Panc1 (cell line): ENCODE measurements at regions not wholly inside any gene's neighbourhood (a gene's known extent, or its start where the extent isn't known, plus 50 kb on each side); places are given as distances from the start of the nearest gene placed in this dataset.

Experiments used
- ATAC-seq: fragments of 200-7000 bp; cut with Tn5 transposase; 2 replicates; pipeline ENCODE4 v1.9.1; 2020; ENCODE audit warnings: mild to moderate bottlenecking, moderate library complexity
- BruUV-seq: library from RNA; stranded (reverse); fragments of 400-500 nt; replicated peaks from 2 replicates; lab custom pipeline; 2021; lab: Mats Ljungman, UMichigan
- CTCF ChIA-PET: fragments of 300-600 bp; sonication (Branson Sonifier 250); formaldehyde crosslinking; loops from one replicate; lab custom pipeline; 2022; ENCODE audit warnings: antibody characterized with exemption; lab: Charles Lee
- POLR2A ChIA-PET: fragments of 300-600 bp; sonication (Branson Sonifier 250); formaldehyde crosslinking; loops from one replicate; lab custom pipeline; 2022; ENCODE audit warnings: antibody characterized with exemption; lab: Charles Lee
- DNase-seq: peaks from one replicate; pipeline ENCODE4 v3.0.0-alpha.2; 2010; ENCODE audit warnings: low read depth, low spot score
- H3K27ac ChIP-seq: 2 replicates; pipeline ENCODE4 v1.5.1; 2011; ENCODE audit warnings: mild to moderate bottlenecking, low read length, inconsistent platforms
- H3K27me3 ChIP-seq: fragments of 200-500 bp; sonication (Bioruptor generic); 2 replicates; pipeline ENCODE4 v1.6.0; 2014; ENCODE audit warnings: low read length, inconsistent platforms; ENCODE audit not compliant: control insufficient read depth, insufficient read depth
- H3K36me3 ChIP-seq: fragments of 200-500 bp; sonication (Bioruptor generic); 2 replicates; pipeline ENCODE4 v1.5.1; 2014; ENCODE audit warnings: inconsistent platforms, mild to moderate bottlenecking, low read length, moderate library complexity; ENCODE audit not compliant: control insufficient read depth, insufficient read depth
- H3K4me1 ChIP-seq: 2 replicates; pipeline ENCODE4 v1.5.1; 2011; ENCODE audit warnings: inconsistent platforms, mild to moderate bottlenecking, low read length, moderate library complexity; ENCODE audit not compliant: control insufficient read depth, insufficient read depth
- H3K4me3 ChIP-seq, 2 experiments: 2 replicates each; pipeline ENCODE4 v1.5.1; 2011 to 2012; ENCODE audit warnings: low read depth in 2 of 2, low read length in 2 of 2, mild to moderate bottlenecking in 2 of 2, inconsistent platforms in 1 of 2, moderate library complexity in 1 of 2
- H3K9me3 ChIP-seq: fragments of 200-500 bp; sonication (Bioruptor generic); 2 replicates; pipeline ENCODE4 v1.5.1; 2014; ENCODE audit warnings: low read depth, mild to moderate bottlenecking, inconsistent platforms, low read length, moderate library complexity; ENCODE audit not compliant: control insufficient read depth, insufficient read depth
- POLR2AphosphoS5 ChIP-seq: IDR thresholded peaks from 2 replicates; pipeline ENCODE4 v1.6.1; 2012; ENCODE audit warnings: mild to moderate bottlenecking, low read depth, low read length, moderate library complexity
- SIN3A ChIP-seq: IDR thresholded peaks from 2 replicates; pipeline ENCODE4 v1.6.1; 2012; ENCODE audit warnings: low read depth, mild to moderate bottlenecking, low read length, moderate library complexity, borderline replicate concordance; ENCODE audit not compliant: insufficient read depth
- TCF7L2 ChIP-seq: IDR thresholded peaks from 2 replicates; pipeline ENCODE4 v1.6.1; 2011; ENCODE audit warnings: mild to moderate bottlenecking, low read depth, low read length, inconsistent platforms
- in situ Hi-C: cut with HindIII; loops from 2 replicates; pipeline ENCODE4 v1.10.0; 2016; ENCODE audit warnings: low sequenced_read_pairs, low pct_unique_long_range_greater_than_20kb
- intact Hi-C: fragments of 100-400 bp; cut with micrococcal nuclease; formaldehyde crosslinking; loops from one replicate; pipeline ENCODE4 v1.10.0; 2022; ENCODE audit not compliant: unreplicated experiment
- TF ChIP-seq, protein P1 (sequence below), 2 experiments: IDR thresholded peaks; 2 replicates each; pipeline ENCODE4 v1.6.1; 2011 to 2012; ENCODE audit warnings: low read depth in 2 of 2, control low read depth in 1 of 2, low read length in 1 of 2, mild to moderate bottlenecking in 1 of 2, moderate library complexity in 1 of 2; ENCODE audit not compliant: insufficient read depth in 1 of 2
- TF ChIP-seq, protein P2 (sequence below): fragments of 450-650 bp; IDR thresholded peaks from 2 replicates; pipeline ENCODE4 v1.5.1; 2017; ENCODE audit warnings: mild to moderate bottlenecking

DNA sequence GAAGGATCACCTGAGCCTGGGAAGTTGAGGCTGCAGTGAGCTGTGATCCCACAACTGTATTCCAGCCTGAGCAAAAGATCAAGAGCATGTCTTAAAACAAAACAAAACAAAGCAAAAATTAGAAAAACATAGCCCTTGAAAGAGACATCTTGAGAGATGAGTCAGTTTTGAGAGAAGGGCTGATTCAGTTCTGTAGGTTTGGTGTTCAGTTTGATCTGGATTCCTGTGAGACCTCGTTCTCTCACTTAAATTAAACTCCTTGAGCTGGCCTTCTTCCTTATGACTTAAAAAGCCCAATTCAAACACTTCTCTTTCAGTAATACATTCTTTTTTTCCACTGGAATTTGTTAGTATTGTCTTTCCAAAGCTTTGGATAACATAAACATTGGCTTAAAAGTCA lies 164.2 kb downstream of the NRIP1 start:
- DNase-seq (no peak), ATAC-seq (no peak)
- BruUV-seq: no TSS peak
- intact Hi-C loops (no loop called here), in situ Hi-C loops (no loop called here)
- no peaks in the 10 kb centered on the region for H3K4me1 ChIP-seq
- no peaks in the 10 kb centered on the region for H3K9me3 ChIP-seq
- H3K27me3 ChIP-seq: no peaks in the 10 kb centered on the region
- TF ChIP-seq SIN3A: no peak
- TF ChIP-seq TCF7L2: no peak
- TF ChIP-seq, protein P1, sequence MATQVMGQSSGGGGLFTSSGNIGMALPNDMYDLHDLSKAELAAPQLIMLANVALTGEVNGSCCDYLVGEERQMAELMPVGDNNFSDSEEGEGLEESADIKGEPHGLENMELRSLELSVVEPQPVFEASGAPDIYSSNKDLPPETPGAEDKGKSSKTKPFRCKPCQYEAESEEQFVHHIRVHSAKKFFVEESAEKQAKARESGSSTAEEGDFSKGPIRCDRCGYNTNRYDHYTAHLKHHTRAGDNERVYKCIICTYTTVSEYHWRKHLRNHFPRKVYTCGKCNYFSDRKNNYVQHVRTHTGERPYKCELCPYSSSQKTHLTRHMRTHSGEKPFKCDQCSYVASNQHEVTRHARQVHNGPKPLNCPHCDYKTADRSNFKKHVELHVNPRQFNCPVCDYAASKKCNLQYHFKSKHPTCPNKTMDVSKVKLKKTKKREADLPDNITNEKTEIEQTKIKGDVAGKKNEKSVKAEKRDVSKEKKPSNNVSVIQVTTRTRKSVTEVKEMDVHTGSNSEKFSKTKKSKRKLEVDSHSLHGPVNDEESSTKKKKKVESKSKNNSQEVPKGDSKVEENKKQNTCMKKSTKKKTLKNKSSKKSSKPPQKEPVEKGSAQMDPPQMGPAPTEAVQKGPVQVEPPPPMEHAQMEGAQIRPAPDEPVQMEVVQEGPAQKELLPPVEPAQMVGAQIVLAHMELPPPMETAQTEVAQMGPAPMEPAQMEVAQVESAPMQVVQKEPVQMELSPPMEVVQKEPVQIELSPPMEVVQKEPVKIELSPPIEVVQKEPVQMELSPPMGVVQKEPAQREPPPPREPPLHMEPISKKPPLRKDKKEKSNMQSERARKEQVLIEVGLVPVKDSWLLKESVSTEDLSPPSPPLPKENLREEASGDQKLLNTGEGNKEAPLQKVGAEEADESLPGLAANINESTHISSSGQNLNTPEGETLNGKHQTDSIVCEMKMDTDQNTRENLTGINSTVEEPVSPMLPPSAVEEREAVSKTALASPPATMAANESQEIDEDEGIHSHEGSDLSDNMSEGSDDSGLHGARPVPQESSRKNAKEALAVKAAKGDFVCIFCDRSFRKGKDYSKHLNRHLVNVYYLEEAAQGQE (IDR thresholded peaks at IDR 0.05; ENCODE audit: insufficient read depth in 1 of 2, low read depth in 2 of 2, low read length in 1 of 2): no peak
- TF ChIP-seq POLR2AphosphoS5: no peak
- TF ChIP-seq, protein P2, sequence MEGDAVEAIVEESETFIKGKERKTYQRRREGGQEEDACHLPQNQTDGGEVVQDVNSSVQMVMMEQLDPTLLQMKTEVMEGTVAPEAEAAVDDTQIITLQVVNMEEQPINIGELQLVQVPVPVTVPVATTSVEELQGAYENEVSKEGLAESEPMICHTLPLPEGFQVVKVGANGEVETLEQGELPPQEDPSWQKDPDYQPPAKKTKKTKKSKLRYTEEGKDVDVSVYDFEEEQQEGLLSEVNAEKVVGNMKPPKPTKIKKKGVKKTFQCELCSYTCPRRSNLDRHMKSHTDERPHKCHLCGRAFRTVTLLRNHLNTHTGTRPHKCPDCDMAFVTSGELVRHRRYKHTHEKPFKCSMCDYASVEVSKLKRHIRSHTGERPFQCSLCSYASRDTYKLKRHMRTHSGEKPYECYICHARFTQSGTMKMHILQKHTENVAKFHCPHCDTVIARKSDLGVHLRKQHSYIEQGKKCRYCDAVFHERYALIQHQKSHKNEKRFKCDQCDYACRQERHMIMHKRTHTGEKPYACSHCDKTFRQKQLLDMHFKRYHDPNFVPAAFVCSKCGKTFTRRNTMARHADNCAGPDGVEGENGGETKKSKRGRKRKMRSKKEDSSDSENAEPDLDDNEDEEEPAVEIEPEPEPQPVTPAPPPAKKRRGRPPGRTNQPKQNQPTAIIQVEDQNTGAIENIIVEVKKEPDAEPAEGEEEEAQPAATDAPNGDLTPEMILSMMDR: no peak
- POLR2A ChIA-PET: no interaction called here
- CTCF ChIA-PET: no interaction called here
- H3K27ac ChIP-seq: no peak overlapping the region
- no peak overlapping the region for H3K4me3 ChIP-seq
- no peaks in the 10 kb centered on the region for H3K36me3 ChIP-seq

DNA sequence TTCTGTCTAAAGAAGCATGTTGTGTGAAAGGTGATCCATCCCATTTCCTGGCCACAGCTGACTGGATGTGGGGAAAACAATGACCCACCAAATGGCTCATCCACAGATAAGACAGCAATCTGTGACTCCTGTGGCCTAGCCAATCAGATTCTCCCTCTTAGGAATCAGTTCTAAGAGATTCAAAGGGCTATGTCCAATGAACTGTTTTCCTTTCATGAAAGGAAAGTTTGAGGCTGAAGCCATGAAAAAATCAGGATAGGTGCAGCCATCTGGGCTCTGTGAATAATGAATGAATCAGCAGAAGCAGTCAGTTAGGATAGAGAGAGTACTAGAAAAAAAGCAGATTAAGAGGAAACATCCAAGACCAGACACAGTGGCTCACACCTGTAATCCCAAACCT lies 164.7 kb downstream of the NRIP1 start:
- ATAC-seq: no peak
- Histone ChIP-seq H3K9me3 (no peaks in the 10 kb centered on the region), H3K4me3 (no peak overlapping the region), H3K4me1 (no peaks in the 10 kb centered on the region), H3K27ac (no peak overlapping the region), H3K27me3 (no peaks in the 10 kb centered on the region), H3K36me3 (no peaks in the 10 kb centered on the region)
- in situ Hi-C loops: no loop called here
- ChIA-PET POLR2A (no interaction called here), CTCF (no interaction called here)
- no TSS peak for BruUV-seq
- TF ChIP-seq TCF7L2 (no peak), SIN3A (no peak), POLR2AphosphoS5 (no peak)
- TF ChIP-seq, protein P1 (IDR thresholded peaks at IDR 0.05; ENCODE audit: insufficient read depth in 1 of 2, low read depth in 2 of 2, low read length in 1 of 2): no peak
- TF ChIP-seq, protein P2: no peak
- no peak for DNase-seq
- intact Hi-C loops: no loop called here
